Rectal smooth muscle tissue (tissue), 1 donor: ENCODE measurements at regions not wholly inside any gene's neighbourhood (a gene's known extent, or its start where the extent isn't known, plus 50 kb on each side); places are given as distances from the start of the nearest gene placed in this dataset.

ENCODE experiments used
- H3K27ac ChIP-seq: one replicate; pipeline ENCODE4 v1.7.0; 2013; ENCODE audit warnings: low read depth, low read length, inconsistent platforms
- H3K27me3 ChIP-seq: one replicate; pipeline ENCODE4 v1.7.0; 2013; ENCODE audit warnings: low read length; ENCODE audit not compliant: control insufficient read depth, insufficient read depth
- H3K36me3 ChIP-seq: one replicate; pipeline ENCODE4 v1.7.0; 2013; ENCODE audit warnings: low read length; ENCODE audit not compliant: control insufficient read depth, insufficient read depth
- H3K4me1 ChIP-seq: one replicate; pipeline ENCODE4 v1.7.0; 2013; ENCODE audit warnings: low read length; ENCODE audit not compliant: control insufficient read depth, insufficient read depth
- H3K4me3 ChIP-seq: one replicate; pipeline ENCODE4 v1.7.0; 2013; ENCODE audit warnings: low read length
- H3K9ac ChIP-seq: one replicate; pipeline ENCODE4 v1.7.0; 2013; ENCODE audit warnings: low read length

GRCh38 chr5:158565017-158565789 is 534.5 kb downstream of the EBF1 start:
- H3K4me3 ChIP-seq, result no peak overlapping the region
- H3K4me1 ChIP-seq, result no peaks in the 10 kb centered on the region
- H3K36me3 ChIP-seq, result no peaks in the 10 kb centered on the region
- H3K27ac ChIP-seq, result no peak overlapping the region
- H3K27me3 ChIP-seq, result no peaks in the 10 kb centered on the region
- no peak overlapping the region for H3K9ac ChIP-seq

DNA sequence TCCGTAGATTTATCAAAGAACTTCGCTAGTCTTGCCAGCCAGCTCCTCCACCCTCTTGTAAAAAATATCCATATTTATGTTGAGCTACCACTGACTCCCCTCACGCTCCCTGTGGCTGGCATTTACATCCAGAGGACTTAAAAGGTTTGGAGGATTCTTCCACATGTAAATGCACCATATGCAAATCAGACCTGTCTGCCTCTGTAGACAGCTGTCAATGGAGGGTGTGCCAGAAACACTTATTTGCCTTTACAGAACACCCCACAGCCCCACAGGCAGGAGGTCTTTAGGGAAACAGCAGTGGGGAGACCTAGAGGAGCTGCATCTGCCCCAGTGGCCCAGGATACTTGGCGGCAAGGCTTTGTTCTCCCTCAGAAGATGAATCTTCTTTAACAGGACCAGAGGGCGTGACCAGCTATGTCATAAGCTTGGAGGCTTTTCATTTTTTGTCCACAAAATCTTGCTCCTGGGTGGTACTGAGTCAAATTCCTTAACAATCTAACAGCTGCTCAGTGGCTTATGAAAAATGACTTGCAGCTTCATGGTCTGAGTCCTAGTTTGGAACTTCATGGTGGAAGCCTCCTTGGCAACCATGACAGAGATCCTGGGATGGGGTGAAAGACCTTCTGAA is 535.8 kb downstream of the EBF1 start:
- H3K27ac ChIP-seq, result no peak overlapping the region
- H3K4me1 ChIP-seq, result no peaks in the 10 kb centered on the region
- H3K27me3 ChIP-seq, result no peaks in the 10 kb centered on the region
- H3K4me3 ChIP-seq, result no peak overlapping the region
- H3K9ac ChIP-seq, result no peak overlapping the region
- no peaks in the 10 kb centered on the region for H3K36me3 ChIP-seq

DNA sequence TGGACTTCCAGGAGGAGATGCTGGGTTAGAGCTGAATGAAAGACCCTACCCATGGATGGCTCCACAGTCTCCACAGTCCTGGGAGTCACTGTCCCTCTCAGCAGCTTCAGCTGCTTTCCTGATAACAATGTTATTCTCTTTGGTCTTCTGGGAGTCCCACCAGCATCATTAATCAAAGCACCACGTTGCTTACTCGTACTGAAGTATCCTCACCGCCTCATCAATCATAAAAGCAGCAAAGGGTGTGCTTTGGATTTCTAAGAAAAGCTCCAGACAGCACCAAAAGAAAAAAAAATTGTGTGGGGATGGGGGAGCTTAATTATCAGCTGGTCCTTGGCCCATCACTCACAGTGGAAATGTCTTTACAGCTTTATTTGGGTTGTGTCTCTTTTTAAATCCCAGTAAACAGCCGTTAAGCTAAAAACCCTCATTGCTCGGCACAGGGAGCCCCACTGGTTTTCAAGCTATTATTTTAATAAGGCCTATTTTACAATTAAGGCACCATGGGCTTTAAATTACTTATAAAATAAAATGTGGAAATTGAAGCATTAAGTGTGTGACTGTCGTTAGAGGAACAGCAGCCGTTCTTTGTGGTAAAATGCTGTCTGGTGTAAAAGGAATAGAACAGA is 538.0 kb downstream of the EBF1 start:
- H3K36me3 ChIP-seq, result no peaks in the 10 kb centered on the region
- no peak overlapping the region for H3K9ac ChIP-seq
- H3K27me3 ChIP-seq, result no peaks in the 10 kb centered on the region
- no peak overlapping the region for H3K27ac ChIP-seq
- no peaks in the 10 kb centered on the region for H3K4me1 ChIP-seq
- no peak overlapping the region for H3K4me3 ChIP-seq

GRCh38 chr5:158560170-158560569 is 539.5 kb downstream of the EBF1 start:
- H3K4me1 ChIP-seq, result no peaks in the 10 kb centered on the region
- no peak overlapping the region for H3K9ac ChIP-seq
- H3K27ac ChIP-seq, result no peak overlapping the region
- no peak overlapping the region for H3K4me3 ChIP-seq
- no peaks in the 10 kb centered on the region for H3K36me3 ChIP-seq
- no peaks in the 10 kb centered on the region for H3K27me3 ChIP-seq

GRCh38 chr5:158559643-158560042 is 540.1 kb downstream of the EBF1 start:
- Histone ChIP-seq H3K27me3 (no peaks in the 10 kb centered on the region), H3K36me3 (no peaks in the 10 kb centered on the region), H3K4me3 (no peak overlapping the region), H3K9ac (no peak overlapping the region), H3K4me1 (no peaks in the 10 kb centered on the region), H3K27ac (no peak overlapping the region)

GRCh38 chr5:158559066-158559465 is 540.6 kb downstream of the EBF1 start:
- H3K36me3 ChIP-seq, result no peaks in the 10 kb centered on the region
- no peaks in the 10 kb centered on the region for H3K4me1 ChIP-seq
- no peak overlapping the region for H3K27ac ChIP-seq
- no peak overlapping the region for H3K9ac ChIP-seq
- H3K27me3 ChIP-seq, result no peaks in the 10 kb centered on the region
- H3K4me3 ChIP-seq, result no peak overlapping the region

- H3K27ac ChIP-seq, result no peak overlapping the region
- H3K36me3 ChIP-seq, result no peaks in the 10 kb centered on the region
- H3K27me3 ChIP-seq, result no peaks in the 10 kb centered on the region
- H3K9ac ChIP-seq, result no peak overlapping the region
- H3K4me3 ChIP-seq, result no peak overlapping the region
- H3K4me1 ChIP-seq, result peaks cover 2% of the 10 kb centered on the region
Observed at GRCh38 chr5:158553962-158554336, 545.8 kb downstream of the EBF1 start.

GRCh38 chr5:158553195-158553961 is 546.3 kb downstream of the EBF1 start:
- Histone ChIP-seq H3K4me3 (no peak overlapping the region), H3K27me3 (no peaks in the 10 kb centered on the region), H3K27ac (no peak overlapping the region), H3K4me1 (peaks cover 2% of the 10 kb centered on the region), H3K9ac (no peak overlapping the region), H3K36me3 (no peaks in the 10 kb centered on the region)

DNA sequence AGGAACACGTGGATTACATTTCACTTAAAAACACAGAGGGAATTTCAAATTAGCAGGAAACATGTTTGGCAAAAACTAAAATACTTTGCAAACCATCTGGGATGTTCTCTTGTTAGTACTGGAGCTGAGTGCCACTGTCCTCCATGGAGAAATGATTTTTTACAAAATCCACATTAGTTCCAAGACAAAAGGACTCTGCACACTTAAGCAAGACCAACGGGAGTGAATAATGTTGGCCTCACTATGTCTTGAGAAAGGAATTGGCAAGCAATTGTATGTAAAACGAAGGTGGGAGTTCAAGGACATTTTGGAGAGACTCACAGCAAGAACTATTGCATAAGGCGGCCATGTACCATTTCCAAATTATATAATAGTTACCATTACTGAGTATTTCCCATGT is 547.5 kb downstream of the EBF1 start:
- Histone ChIP-seq H3K4me3 (no peak overlapping the region), H3K27ac (no peak overlapping the region), H3K4me1 (peaks cover 2% of the 10 kb centered on the region), H3K9ac (no peak overlapping the region), H3K27me3 (no peaks in the 10 kb centered on the region), H3K36me3 (no peaks in the 10 kb centered on the region)

DNA sequence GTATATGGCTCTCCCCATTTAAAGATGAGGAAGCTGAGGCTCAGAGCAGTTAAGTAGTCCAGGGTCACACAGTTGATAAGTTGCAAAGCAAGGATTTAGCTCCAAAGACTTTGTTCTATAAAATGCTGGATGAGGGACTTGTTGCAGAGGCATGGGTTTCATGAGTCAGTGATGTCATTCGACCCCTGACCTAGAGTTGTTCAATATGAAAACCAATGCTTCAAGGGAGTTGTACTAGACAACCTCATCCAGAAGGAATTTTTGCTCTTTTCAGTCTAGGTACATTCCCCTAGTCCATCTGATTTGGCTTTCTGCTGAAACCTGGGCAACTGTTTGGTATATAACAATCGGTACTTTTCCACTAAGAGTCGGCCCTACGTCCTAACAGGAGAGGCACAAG is 550.4 kb downstream of the EBF1 start:
- Histone ChIP-seq H3K27me3 (no peaks in the 10 kb centered on the region), H3K4me1 (peaks cover 2% of the 10 kb centered on the region), H3K36me3 (no peaks in the 10 kb centered on the region), H3K4me3 (no peak overlapping the region), H3K9ac (no peak overlapping the region), H3K27ac (no peak overlapping the region)

DNA sequence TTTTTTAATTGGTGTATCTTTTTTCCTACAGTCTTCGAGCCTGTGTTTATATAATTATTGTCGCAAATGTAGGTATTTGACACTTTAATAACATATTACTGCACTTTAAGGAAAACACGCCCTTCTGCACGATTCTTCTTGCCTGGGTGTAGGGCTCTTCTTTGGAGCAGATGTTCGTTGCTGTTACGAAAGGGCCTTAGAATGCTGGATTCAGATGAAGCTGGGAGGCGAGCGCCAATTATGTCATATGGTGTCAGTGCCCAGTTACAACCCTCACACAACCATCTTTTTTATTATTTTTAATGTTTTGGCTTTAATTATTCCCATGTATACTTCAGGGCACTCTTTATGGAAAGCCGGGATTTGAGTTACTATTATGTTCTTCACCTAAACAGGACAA is 553.0 kb downstream of the EBF1 start:
- no peaks in the 10 kb centered on the region for H3K36me3 ChIP-seq
- H3K4me1 ChIP-seq, result no peaks in the 10 kb centered on the region
- no peak overlapping the region for H3K4me3 ChIP-seq
- H3K27ac ChIP-seq, result no peak overlapping the region
- no peaks in the 10 kb centered on the region for H3K27me3 ChIP-seq
- H3K9ac ChIP-seq, result no peak overlapping the region

DNA sequence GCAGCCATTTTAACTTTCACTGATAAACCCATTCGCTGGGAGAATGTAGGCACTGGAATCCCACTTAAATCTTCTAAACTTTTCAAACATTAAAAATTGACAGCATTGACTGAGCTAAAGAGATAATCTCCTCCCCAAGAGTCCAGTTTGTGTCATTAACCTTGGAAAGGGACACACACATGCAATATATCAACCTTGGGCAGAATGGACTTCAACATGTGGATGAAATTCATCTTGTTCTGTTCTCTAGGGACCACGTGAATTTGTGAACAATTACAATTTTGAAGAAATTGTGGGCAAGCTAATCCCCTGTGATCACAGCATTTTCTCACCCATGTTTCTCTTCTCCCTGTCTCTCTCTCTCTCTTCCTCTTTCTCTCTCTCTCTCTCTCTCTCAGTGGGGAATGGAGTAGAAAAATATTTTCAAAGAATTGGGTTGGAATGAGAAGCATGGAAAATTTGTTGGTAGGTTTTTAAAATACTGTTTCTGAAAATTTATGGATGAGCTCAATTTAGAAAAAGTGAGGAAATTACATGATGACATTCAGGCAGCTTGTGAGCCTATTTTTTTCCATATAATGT is 553.7 kb downstream of the EBF1 start:
- Histone ChIP-seq H3K4me1 (no peaks in the 10 kb centered on the region), H3K36me3 (no peaks in the 10 kb centered on the region), H3K27ac (no peak overlapping the region), H3K9ac (no peak overlapping the region), H3K27me3 (no peaks in the 10 kb centered on the region), H3K4me3 (no peak overlapping the region)
